B cell (primary cell): ENCODE measurements at regions not wholly inside any gene's neighbourhood (a gene's known extent, or its start where the extent isn't known, plus 50 kb on each side); places are given as distances from the start of the nearest gene placed in this dataset.

Experiments
- ATAC-seq: fragments of 200-7000 bp; cut with Tn5 transposase; one replicate; pipeline ENCODE4 v1.10.0; 2021; ENCODE audit warnings: low read depth, mild to moderate bottlenecking, moderate number of reproducible peaks, moderate library complexity
- CTCF ChIA-PET: fragments of 350-600 bp; sonication (Branson Sonifier 250); formaldehyde crosslinking; loops from one replicate; lab custom pipeline; 2021; ENCODE audit warnings: antibody characterized with exemption, inconsistent platforms; lab: Charles Lee
- POLR2A ChIA-PET: fragments of 350-600 bp; sonication (Branson Sonifier 250); formaldehyde crosslinking; loops from one replicate; lab custom pipeline; 2021; ENCODE audit warnings: antibody characterized with exemption; lab: Charles Lee
- DNase-seq: peaks from one replicate; pipeline ENCODE4 v3.0.0; 2013
- H2AFZ ChIP-seq: 2 replicates; pipeline ENCODE4 v1.6.1; 2012; ENCODE audit warnings: mild to moderate bottlenecking, low read depth, low read length; ENCODE audit not compliant: insufficient read depth, poor library complexity, severe bottlenecking
- H3K27ac ChIP-seq, 2 donors: 1 replicate in 1 of 2; 2 replicates in 1 of 2; pipeline ENCODE4 v1.5.1; 2012 to 2013; ENCODE audit warnings: low read length in 2 of 2, mild to moderate bottlenecking in 2 of 2, moderate library complexity in 1 of 2
- H3K27me3 ChIP-seq, 4 experiments: fragments of 200-600 bp in 1 of 4; sonication (generic) in 1 of 4; replicated peaks in 1 of 4; 1 replicate in 2 of 4; 2 replicates in 2 of 4; pipeline versions ENCODE4 v1.6.1 to v1.7.0; 2013 to 2016; ENCODE audit warnings: low read length in 3 of 4, mild to moderate bottlenecking in 2 of 4, mixed read lengths in 1 of 4, moderate library complexity in 1 of 4; ENCODE audit not compliant: insufficient read depth in 4 of 4, control insufficient read depth in 3 of 4; ENCODE audit errors: control extremely low read depth in 1 of 4
- H3K36me3 ChIP-seq, 2 experiments: replicated peaks in 1 of 2; 1 replicate in 1 of 2; 2 replicates in 1 of 2; pipeline versions ENCODE4 v1.6.1 to v1.7.1; 2013; ENCODE audit warnings: low read length in 1 of 2; ENCODE audit not compliant: insufficient read depth in 2 of 2, control insufficient read depth in 1 of 2; ENCODE audit errors: control extremely low read depth in 1 of 2, extremely low read depth in 1 of 2
- H3K4me1 ChIP-seq, 2 donors: fragments of 200-600 bp in 1 of 2; sonication (generic) in 1 of 2; 1 replicate in 1 of 2; 2 replicates in 1 of 2; pipeline versions ENCODE4 v1.5.1 to v1.6.1; 2013 to 2017; ENCODE audit warnings: low read length in 2 of 2; ENCODE audit not compliant: control insufficient read depth in 2 of 2, insufficient read depth in 2 of 2
- H3K4me2 ChIP-seq: replicated peaks from 2 replicates; pipeline ENCODE3; 2012; ENCODE audit warnings: mild to moderate bottlenecking, low read depth, low read length; ENCODE audit not compliant: poor library complexity, severe bottlenecking
- H3K4me3 ChIP-seq, 5 experiments: fragments of 200-600 bp in 1 of 5; sonication (generic) in 1 of 5; 1 replicate in 3 of 5; 2 replicates in 2 of 5; pipeline versions ENCODE4 v1.5.1 to v1.7.0; 2011 to 2016; ENCODE audit warnings: low read length in 4 of 5, mild to moderate bottlenecking in 4 of 5, low read depth in 2 of 5, control low read depth in 1 of 5, moderate library complexity in 1 of 5; ENCODE audit not compliant: insufficient read depth in 1 of 5; ENCODE audit errors: control extremely low read depth in 1 of 5, extremely low read depth in 1 of 5
- H3K79me2 ChIP-seq: fragments of 200-600 bp; sonication (generic); one replicate; pipeline ENCODE4 v1.6.0; 2016; ENCODE audit warnings: low read length; ENCODE audit not compliant: control insufficient read depth, insufficient read depth
- H3K9ac ChIP-seq: fragments of 200-600 bp; sonication (generic); 2 replicates; pipeline ENCODE4 v1.6.1; 2017; ENCODE audit warnings: mild to moderate bottlenecking, low read length, moderate library complexity
- H3K9me3 ChIP-seq, 3 donors: one replicate each; pipeline versions ENCODE4 v1.6.1 to v1.7.1; 2013; ENCODE audit warnings: low read length in 2 of 3; ENCODE audit not compliant: control insufficient read depth in 2 of 3, insufficient read depth in 1 of 3; ENCODE audit errors: control extremely low read depth in 1 of 3
- H4K20me1 ChIP-seq: 2 replicates; pipeline ENCODE4 v1.6.0; 2012; ENCODE audit warnings: mild to moderate bottlenecking, low read length; ENCODE audit not compliant: insufficient read depth, control insufficient read depth, poor library complexity, severe bottlenecking
- H3K27ac Mint-ChIP-seq: one replicate; pipeline ENCODE4 v1.8.0; 2021; ENCODE audit warnings: mixed read lengths
- H3K27me3 Mint-ChIP-seq: one replicate; pipeline ENCODE4 v1.8.0; 2021; ENCODE audit warnings: mixed read lengths
- H3K4me1 Mint-ChIP-seq: one replicate; pipeline ENCODE4 v1.8.0; 2021; ENCODE audit warnings: mixed read lengths
- H3K4me3 Mint-ChIP-seq: one replicate; pipeline ENCODE4 v1.8.0; 2021; ENCODE audit warnings: mixed read lengths
- H3K9me3 Mint-ChIP-seq: one replicate; pipeline ENCODE4 v1.8.0; 2022; ENCODE audit warnings: mixed read lengths; ENCODE audit not compliant: insufficient read depth
- EZH2 ChIP-seq: IDR thresholded peaks from 2 replicates; pipeline ENCODE4 v1.6.1; 2012; ENCODE audit warnings: borderline replicate concordance, low read depth, mild to moderate bottlenecking, moderate library complexity, low read length; ENCODE audit not compliant: insufficient read depth, poor library complexity, severe bottlenecking
- WGBS: methylation state at CpG from one replicate; pipeline ENCODE4 v1.1.5; 2013; ENCODE audit warnings: missing lambda C conversion rate; ENCODE audit not compliant: insufficient coverage; 5-methylcytosine and 5-hydroxymethylcytosine counted together
- intact Hi-C: fragments of 100-400 bp; cut with micrococcal nuclease; formaldehyde crosslinking; loops from one replicate; pipeline ENCODE4 v1.10.0; 2022
- TF ChIP-seq, protein P1 (sequence below): fragments of 200-600 bp; IDR thresholded peaks from one replicate; pipeline ENCODE4 v1.8.0; 2022; ENCODE audit warnings: antibody characterized with exemption, mild to moderate bottlenecking

DNA sequence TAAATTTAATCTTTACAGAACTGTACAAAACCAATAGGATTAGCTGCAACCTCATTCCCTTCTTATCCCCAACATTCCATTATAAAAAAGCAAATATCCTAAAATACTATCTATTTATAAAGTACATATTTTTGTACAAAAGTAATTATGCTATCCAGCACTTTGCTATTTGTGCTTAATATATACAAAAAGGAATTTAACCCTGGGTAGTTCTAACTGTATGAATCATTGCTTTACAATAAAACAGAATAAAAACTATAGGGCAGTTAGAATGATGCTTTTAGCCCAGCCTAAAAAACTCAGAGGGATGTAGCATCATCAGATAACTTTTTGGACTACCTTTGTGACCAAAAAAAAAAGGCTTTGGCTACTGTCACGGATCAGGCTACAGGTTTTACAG, 49.9 kb upstream of the KLHL31 start:
- Histone ChIP-seq H3K27ac (no peak overlapping the region), H3K4me2 (no peak overlapping the region), H3K9ac (no peak overlapping the region), H3K36me3 (no peaks in the 10 kb centered on the region), H4K20me1 (no peaks in the 10 kb centered on the region), H3K4me3 (no peak overlapping the region), H3K4me1 (no peaks in the 10 kb centered on the region), H3K27me3 (peaks cover 0 to 17% (median 0%) of the 10 kb centered on the region in 4 experiments), H3K9me3 (no peaks in the 10 kb centered on the region), H2AFZ (no peak overlapping the region), H3K79me2 (no peaks in the 10 kb centered on the region)
- Mint-ChIP-seq H3K27ac (no peak overlapping the region), H3K4me1 (peaks cover 2% of the 10 kb centered on the region), H3K27me3 (peaks cover 36% of the 10 kb centered on the region), H3K4me3 (no peak overlapping the region), H3K9me3 (no peaks in the 10 kb centered on the region)
- CTCF ChIA-PET = interaction anchor here (0.5 to 7.5 kb wide), 3 partner anchors 8 to 17 kb away, joined by 4 to 66 read pairs (median 28); no protein-coding TSS in a partner anchor
- POLR2A ChIA-PET = no interaction called here
- no peak for ATAC-seq
- 80% methylated on average over 1 of the region's 1 CpG for WGBS
- intact Hi-C loops = no loop called here
- no peak for DNase-seq
- TF ChIP-seq, protein P1, sequence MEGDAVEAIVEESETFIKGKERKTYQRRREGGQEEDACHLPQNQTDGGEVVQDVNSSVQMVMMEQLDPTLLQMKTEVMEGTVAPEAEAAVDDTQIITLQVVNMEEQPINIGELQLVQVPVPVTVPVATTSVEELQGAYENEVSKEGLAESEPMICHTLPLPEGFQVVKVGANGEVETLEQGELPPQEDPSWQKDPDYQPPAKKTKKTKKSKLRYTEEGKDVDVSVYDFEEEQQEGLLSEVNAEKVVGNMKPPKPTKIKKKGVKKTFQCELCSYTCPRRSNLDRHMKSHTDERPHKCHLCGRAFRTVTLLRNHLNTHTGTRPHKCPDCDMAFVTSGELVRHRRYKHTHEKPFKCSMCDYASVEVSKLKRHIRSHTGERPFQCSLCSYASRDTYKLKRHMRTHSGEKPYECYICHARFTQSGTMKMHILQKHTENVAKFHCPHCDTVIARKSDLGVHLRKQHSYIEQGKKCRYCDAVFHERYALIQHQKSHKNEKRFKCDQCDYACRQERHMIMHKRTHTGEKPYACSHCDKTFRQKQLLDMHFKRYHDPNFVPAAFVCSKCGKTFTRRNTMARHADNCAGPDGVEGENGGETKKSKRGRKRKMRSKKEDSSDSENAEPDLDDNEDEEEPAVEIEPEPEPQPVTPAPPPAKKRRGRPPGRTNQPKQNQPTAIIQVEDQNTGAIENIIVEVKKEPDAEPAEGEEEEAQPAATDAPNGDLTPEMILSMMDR = no peak
- TF ChIP-seq EZH2 = no peak
